Testis (tissue), 2 donors: ENCODE measurements at regions not wholly inside any gene's neighbourhood (a gene's known extent, or its start where the extent isn't known, plus 50 kb on each side); places are given as distances from the start of the nearest gene placed in this dataset.
"Not testable (repeated sequence)": the region's sequence is repeated elsewhere in the genome, so short reads cannot be mapped to it uniquely, and the experiment has no call there.

ENCODE experiments used
- CTCF ChIP-seq, 3 experiments: fragments of 450-650 bp in 2 of 3; fragments of 200-600 bp in 1 of 3; sonication (generic) in 1 of 3; IDR thresholded peaks; one replicate each; pipeline ENCODE4 v1.5.1; 2016 to 2019; ENCODE audit warnings: antibody characterized with exemption in 3 of 3, mild to moderate bottlenecking in 2 of 3, moderate library complexity in 1 of 3
- POLR2A ChIP-seq: fragments of 450-650 bp; IDR thresholded peaks from one replicate; pipeline ENCODE4 v1.6.1; 2017; ENCODE audit warnings: antibody characterized with exemption, mild to moderate bottlenecking, moderate library complexity

GRCh38 chr4:186847429-186848131 is 123.9 kb upstream of the FAT1 start:
- not testable (repeated sequence) for TF ChIP-seq POLR2A; CTCF (IDR thresholded peaks at IDR 0.05)
